Activated T-cell treated with anti-CD3 and anti-CD28 coated beads for 48 hours (primary cell): ENCODE measurements at regions not wholly inside any gene's neighbourhood (a gene's known extent, or its start where the extent isn't known, plus 50 kb on each side); places are given as distances from the start of the nearest gene placed in this dataset.
"Not testable (repeated sequence)": the region's sequence is repeated elsewhere in the genome, so short reads cannot be mapped to it uniquely, and the experiment has no call there.

Source experiments
- DNase-seq: peaks from one replicate; pipeline ENCODE4 v3.0.0-alpha.2; 2020; ENCODE audit warnings: low read depth

GRCh38 chr2:237196866-237197618 lies 111.4 kb downstream of the COPS8 start:
- no peak for DNase-seq

GRCh38 chr2:237198164-237198855 lies 112.6 kb downstream of the COPS8 start:
- DNase-seq: no peak

GRCh38 chr2:237199082-237199481 lies 113.4 kb downstream of the COPS8 start:
- DNase-seq: no peak

GRCh38 chr2:237199577-237199976 lies 113.9 kb downstream of the COPS8 start:
- DNase-seq: no peak

- no peak for DNase-seq
Observed at GRCh38 chr2:237200462-237200861, 114.8 kb downstream of the COPS8 start.

- DNase-seq: no peak
Observed at GRCh38 chr2:237201461-237202287, 116.0 kb downstream of the COPS8 start.

- DNase-seq: no peak
Observed at GRCh38 chr2:237202288-237203030, 116.8 kb downstream of the COPS8 start.

- DNase-seq: no peak
Observed at GRCh38 chr2:237205043-237205541, 119.4 kb downstream of the COPS8 start.

- no peak for DNase-seq
Observed at GRCh38 chr2:237205561-237205971, 119.9 kb downstream of the COPS8 start.

GRCh38 chr2:237207646-237208045 lies 122.0 kb downstream of the COPS8 start:
- DNase-seq: no peak

GRCh38 chr2:237208373-237209260 lies 122.9 kb downstream of the COPS8 start:
- no peak for DNase-seq

- no peak for DNase-seq
Observed at GRCh38 chr2:237209885-237210284, 124.2 kb downstream of the COPS8 start.

- no peak for DNase-seq
Observed at GRCh38 chr2:237210297-237210696, 124.6 kb downstream of the COPS8 start.

GRCh38 chr2:237210763-237211162 lies 125.1 kb downstream of the COPS8 start:
- no peak for DNase-seq

- not testable (repeated sequence) for DNase-seq
Observed at GRCh38 chr2:237212356-237213279, 126.9 kb downstream of the COPS8 start.

GRCh38 chr2:237213315-237214022 lies 127.8 kb downstream of the COPS8 start:
- DNase-seq: no peak

GRCh38 chr2:237214030-237214675 lies 128.5 kb downstream of the COPS8 start:
- no peak for DNase-seq

GRCh38 chr2:237214963-237215362 lies 129.3 kb downstream of the COPS8 start:
- no peak for DNase-seq
